GM13977 (cell line): ENCODE measurements at regions not wholly inside any gene's neighbourhood (a gene's known extent, or its start where the extent isn't known, plus 50 kb on each side); places are given as distances from the start of the nearest gene placed in this dataset.

Experiments
- DNase-seq: peaks from one replicate; pipeline ENCODE4 v3.0.0; 2012; ENCODE audit warnings: low spot score
- in situ Hi-C: fragments of 300-500 bp; cut with MboI; formaldehyde crosslinking; loops from one replicate; pipeline ENCODE4 v1.12.0; 2022; ENCODE audit warnings: low sequenced_read_pairs, low pct_unique_long_range_greater_than_20kb, mixed read lengths, inconsistent platforms; ENCODE audit not compliant: unreplicated experiment
- TF ChIP-seq, protein P1 (sequence below): IDR thresholded peaks from 2 replicates; pipeline ENCODE4 v1.5.1; 2012; ENCODE audit warnings: mild to moderate bottlenecking, control low read depth; ENCODE audit not compliant: insufficient read depth; ENCODE audit errors: extremely low read depth, missing control alignments

DNA sequence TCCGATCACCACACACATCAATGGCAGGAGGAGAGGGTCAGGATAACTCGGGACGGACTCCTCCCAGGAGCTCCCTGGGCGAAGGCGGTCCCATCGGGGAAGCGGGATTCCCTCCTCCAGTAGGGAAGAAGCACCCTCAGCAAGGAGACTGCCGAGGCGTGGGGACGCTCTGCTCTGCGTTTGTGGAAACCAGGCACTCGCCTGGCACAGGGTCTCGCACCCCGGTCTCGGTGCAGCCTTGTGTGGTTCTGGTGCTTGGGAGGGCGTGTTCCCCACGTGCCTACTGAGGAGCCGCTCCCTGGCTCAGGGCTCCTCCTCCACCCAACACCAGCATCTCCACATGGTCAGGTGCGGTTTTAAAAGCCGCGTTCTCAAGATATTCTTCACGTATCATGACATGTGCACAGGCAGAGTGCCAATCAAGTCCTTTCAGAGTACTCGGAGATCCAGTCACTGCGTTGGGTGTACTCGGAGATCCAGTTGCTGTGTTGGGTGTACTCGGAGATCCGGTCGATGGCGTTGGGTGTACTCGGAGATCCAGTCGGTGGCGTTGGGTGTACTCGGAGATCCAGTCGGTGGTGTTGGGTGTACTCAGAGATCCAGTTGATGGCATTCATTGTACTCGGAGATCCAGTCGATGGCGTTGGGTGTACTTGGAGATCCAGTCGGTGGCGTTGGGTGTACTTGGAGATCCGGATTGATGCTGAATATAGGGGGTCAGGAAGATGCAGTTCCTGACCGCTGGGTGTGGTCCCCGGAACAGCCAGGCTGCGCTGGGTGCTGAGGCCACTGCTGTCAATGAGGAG lies 117.5 kb downstream of the RTP5 start:
- in situ Hi-C loops, result no loop called here
- TF ChIP-seq, protein P1, sequence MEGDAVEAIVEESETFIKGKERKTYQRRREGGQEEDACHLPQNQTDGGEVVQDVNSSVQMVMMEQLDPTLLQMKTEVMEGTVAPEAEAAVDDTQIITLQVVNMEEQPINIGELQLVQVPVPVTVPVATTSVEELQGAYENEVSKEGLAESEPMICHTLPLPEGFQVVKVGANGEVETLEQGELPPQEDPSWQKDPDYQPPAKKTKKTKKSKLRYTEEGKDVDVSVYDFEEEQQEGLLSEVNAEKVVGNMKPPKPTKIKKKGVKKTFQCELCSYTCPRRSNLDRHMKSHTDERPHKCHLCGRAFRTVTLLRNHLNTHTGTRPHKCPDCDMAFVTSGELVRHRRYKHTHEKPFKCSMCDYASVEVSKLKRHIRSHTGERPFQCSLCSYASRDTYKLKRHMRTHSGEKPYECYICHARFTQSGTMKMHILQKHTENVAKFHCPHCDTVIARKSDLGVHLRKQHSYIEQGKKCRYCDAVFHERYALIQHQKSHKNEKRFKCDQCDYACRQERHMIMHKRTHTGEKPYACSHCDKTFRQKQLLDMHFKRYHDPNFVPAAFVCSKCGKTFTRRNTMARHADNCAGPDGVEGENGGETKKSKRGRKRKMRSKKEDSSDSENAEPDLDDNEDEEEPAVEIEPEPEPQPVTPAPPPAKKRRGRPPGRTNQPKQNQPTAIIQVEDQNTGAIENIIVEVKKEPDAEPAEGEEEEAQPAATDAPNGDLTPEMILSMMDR, result no peak
- no peak for DNase-seq

DNA sequence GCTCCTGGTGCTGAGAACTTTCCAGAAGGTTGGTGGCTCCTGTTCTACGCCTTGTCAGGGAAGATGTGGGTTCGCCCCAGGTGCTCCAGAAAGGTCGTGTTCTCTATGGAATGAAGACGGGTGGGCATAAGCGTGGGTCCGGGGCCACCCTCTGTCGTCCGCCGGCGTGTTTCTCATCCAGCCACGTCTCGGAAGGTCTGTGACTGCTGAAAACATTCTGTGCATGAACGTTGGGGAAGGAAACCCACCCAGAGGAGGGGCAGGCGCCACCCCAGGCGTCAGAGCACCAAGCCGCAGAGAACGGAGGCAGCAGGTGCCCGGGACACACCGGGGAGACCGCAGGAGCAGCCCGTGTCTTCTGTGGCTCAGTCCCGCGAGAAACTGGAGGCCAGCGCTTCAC lies 118.2 kb downstream of the RTP5 start:
- TF ChIP-seq, protein P1, result no peak
- in situ Hi-C loops, result no loop called here
- DNase-seq, result no peak

- TF ChIP-seq, protein P1, result no peak
- DNase-seq, result no peak
- in situ Hi-C loops, result no loop called here
These were observed 118.6 kb downstream of the RTP5 start for GRCh38 chr2:241988146-241988545.

DNA sequence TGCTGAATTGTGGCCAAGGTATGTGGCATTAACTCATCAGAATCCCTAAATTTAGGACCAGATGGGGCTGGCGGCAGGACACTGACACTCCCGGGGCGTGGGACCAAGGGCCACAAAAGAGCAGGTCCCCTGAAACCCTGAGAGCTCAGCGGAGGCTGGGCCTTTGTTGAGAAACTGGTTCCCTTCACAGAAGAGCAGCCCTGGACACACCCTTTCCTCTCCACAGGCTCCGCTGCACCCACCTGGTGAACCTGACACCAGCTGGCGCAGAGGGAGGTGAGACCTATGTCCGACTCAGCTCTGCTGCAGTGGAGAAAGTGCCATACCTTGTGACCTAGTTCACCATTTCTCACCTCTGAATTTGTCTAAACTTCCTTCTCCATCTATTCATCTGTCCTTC lies 119.5 kb downstream of the RTP5 start:
- in situ Hi-C loops, result no loop called here
- TF ChIP-seq, protein P1, result no peak
- no peak for DNase-seq

- no peak for DNase-seq
- in situ Hi-C loops, result no loop called here
- TF ChIP-seq, protein P1, result no peak
These were observed 120.9 kb downstream of the RTP5 start for GRCh38 chr2:241990466-241990865.

DNA sequence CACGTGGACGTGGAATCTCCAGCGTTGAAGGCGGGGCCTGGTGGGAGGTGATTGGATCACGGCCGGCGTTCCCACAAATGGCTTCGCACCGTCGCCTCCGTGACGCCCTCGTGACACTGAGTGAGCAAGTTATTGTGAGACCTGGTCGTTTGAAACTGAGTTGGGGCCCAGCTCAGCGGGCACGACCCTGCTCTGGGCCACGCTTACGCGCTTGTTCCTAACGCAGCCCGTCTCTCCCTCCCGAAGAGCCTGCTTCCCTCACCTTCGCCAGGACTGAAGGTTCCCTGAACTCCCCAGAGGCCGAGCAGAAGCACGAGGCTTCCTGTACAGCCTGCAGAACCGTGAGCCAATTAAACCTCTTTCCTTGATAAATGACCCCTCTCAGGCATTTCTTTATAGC lies 121.8 kb downstream of the RTP5 start:
- no peak for DNase-seq
- TF ChIP-seq, protein P1, result no peak
- in situ Hi-C loops, result no loop called here
